OCI-LY3 (cell line): ENCODE measurements at regions not wholly inside any gene's neighbourhood (a gene's known extent, or its start where the extent isn't known, plus 50 kb on each side); places are given as distances from the start of the nearest gene placed in this dataset.

ENCODE experiments used
- CTCF ChIP-seq: fragments of 200-600, 300-600 bp; sonication (generic); IDR thresholded peaks from 2 replicates; pipeline ENCODE4 v1.5.1; 2014; ENCODE audit warnings: antibody characterized with exemption, low read length, low read depth
- EZH2phosphoT487 ChIP-seq: fragments of 200-600 bp; shearing (Covaris generic); IDR thresholded peaks from 2 replicates; pipeline ENCODE4 v1.6.1; 2018; ENCODE audit warnings: antibody characterized with exemption, mixed run types, low read depth

DNA sequence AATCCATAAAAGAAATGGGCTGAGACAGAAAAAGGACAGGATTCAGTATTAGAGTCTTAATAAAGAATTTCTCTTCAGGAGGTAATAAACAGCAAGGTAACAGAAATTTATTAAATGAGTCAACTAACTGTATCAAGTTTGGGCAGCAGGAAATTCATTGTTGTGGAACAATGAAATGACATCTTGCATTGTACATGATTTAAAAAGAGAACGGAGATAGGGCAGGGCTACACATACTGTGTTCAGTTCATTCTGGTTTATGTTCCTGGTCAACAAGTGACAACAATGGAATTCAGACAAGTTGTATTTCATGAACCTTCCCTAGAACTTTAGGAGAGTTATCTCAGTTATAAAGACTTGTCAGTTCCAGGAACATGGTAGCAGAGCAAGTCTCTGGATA, 961.3 kb downstream of the SOCS6 start:
- no peak for TF ChIP-seq EZH2phosphoT487
- no peak for TF ChIP-seq CTCF
